ENCODE measurements at regions not wholly inside any gene's neighbourhood (a gene's known extent, or its start where the extent isn't known, plus 50 kb on each side); places are given as distances from the start of the nearest gene placed in this dataset.

- Mint-ChIP-seq H3K36me3 (no peaks in the 10 kb centered on the region), H3K9me3 (peaks cover 0 to 4% (median 0%) of the 10 kb centered on the region in 6 donors)
These were observed 87.6 kb downstream of the FOXA2 start for GRCh38 chr20:22496817-22497216.

DNA sequence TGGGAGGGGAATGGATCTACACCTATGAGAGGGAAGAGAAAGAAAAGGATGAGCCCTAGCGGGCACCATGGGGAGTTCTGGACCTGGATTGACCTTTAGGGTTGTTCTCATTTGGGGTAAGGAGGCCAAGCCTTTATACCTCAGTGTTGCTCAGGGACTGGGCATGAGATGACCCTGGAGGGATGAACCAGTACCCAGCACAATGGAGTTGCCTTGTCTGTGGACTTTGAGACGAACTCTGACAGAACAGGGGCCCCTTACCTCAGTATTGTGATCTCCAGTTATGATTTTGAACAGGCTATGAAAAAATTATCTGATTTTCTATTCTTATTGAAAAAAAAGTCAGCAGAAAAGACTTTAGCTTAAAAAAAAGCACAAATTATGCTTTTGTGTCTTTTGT is 88.6 kb downstream of the FOXA2 start:
- H3K27ac Mint-ChIP-seq, result no peak overlapping the region
- no peak for DNase-seq
- no peak overlapping the region for H3K4me3 Mint-ChIP-seq
- peaks cover 0 to 6% (median 0%) of the 10 kb centered on the region in 6 donors for H3K9me3 Mint-ChIP-seq
- no peaks in the 10 kb centered on the region for H3K36me3 Mint-ChIP-seq
- no peaks in the 10 kb centered on the region for H3K4me1 Mint-ChIP-seq
- H3K27me3 Mint-ChIP-seq (ENCODE audit: low read depth in 3 of 3), result peaks cover 0 to 2% (median 0%) of the 10 kb centered on the region in 3 donors

More at GRCh38 chr20:22496817-22497216, 87.6 kb downstream of the FOXA2 start:
- H3K4me1 Mint-ChIP-seq, result no peaks in the 10 kb centered on the region
- H3K4me3 Mint-ChIP-seq, result no peak overlapping the region
- no peak overlapping the region for H3K27ac Mint-ChIP-seq
- no peak for DNase-seq
- H3K27me3 Mint-ChIP-seq (ENCODE audit: low read depth in 3 of 3), result peaks cover 0 to 2% (median 0%) of the 10 kb centered on the region in 3 donors

- no peak for DNase-seq
- Mint-ChIP-seq H3K27me3 (ENCODE audit: low read depth in 3 of 3) (no peaks in the 10 kb centered on the region), H3K36me3 (no peaks in the 10 kb centered on the region), H3K4me1 (no peaks in the 10 kb centered on the region), H3K9me3 (peaks cover 0 to 6% (median 0%) of the 10 kb centered on the region in 6 donors), H3K27ac (no peak overlapping the region), H3K4me3 (no peak overlapping the region)
These were observed 89.2 kb downstream of the FOXA2 start for GRCh38 chr20:22495172-22495571.

DNA sequence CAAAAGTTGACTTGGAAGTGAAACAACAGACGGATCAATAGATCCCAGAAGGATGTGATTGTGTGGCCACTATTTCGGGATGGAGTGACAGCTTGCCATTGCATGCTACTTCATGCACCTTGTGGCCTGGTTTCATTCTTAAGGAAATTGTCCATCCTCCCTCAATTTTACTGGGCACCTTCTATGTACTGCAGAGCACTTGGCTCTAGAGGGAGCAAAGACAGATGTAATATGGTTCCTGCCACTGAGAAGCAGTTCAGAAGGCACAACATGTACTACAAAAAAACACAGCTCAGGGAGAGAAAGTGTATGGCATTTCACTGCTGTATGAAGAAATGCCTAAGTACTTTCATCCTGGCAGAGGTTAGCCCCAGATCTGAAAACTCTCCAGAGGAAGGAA is 91.9 kb downstream of the FOXA2 start:
- Mint-ChIP-seq H3K36me3 (no peaks in the 10 kb centered on the region), H3K4me3 (no peak overlapping the region), H3K27me3 (ENCODE audit: low read depth in 3 of 3) (peaks cover 0 to 2% (median 0%) of the 10 kb centered on the region in 3 donors), H3K9me3 (peaks cover 0 to 6% (median 1%) of the 10 kb centered on the region in 6 donors), H3K27ac (no peak overlapping the region), H3K4me1 (no peaks in the 10 kb centered on the region)
- DNase-seq, result no peak

DNA sequence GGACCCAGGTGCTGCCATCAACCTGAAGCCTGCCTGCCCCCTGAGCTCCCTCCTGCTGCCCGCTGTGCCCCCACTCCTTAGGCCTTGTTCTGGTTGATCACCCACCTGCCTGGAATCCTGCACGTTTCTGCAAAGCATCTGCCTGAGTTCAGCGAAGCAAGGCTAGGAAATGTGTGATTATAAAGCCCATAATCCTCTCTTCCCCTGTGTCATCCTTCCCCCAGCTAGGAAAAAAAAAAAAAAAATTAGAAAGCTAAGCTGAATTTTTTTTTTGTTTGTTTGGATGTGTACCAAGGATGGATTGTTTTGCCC is 93.2 kb downstream of the FOXA2 start:
- H3K27ac Mint-ChIP-seq, result no peak overlapping the region
- no peaks in the 10 kb centered on the region for H3K36me3 Mint-ChIP-seq
- H3K4me3 Mint-ChIP-seq, result no peak overlapping the region
- DNase-seq, result no peak
- peaks cover 0 to 6% (median 2%) of the 10 kb centered on the region in 6 donors for H3K9me3 Mint-ChIP-seq
- no peaks in the 10 kb centered on the region for H3K4me1 Mint-ChIP-seq
- peaks cover 0 to 2% (median 0%) of the 10 kb centered on the region in 3 donors for H3K27me3 Mint-ChIP-seq (ENCODE audit: low read depth in 3 of 3)

- DNase-seq, result no peak
- H3K4me3 Mint-ChIP-seq, result no peak overlapping the region
- H3K36me3 Mint-ChIP-seq, result no peaks in the 10 kb centered on the region
- H3K4me1 Mint-ChIP-seq, result no peaks in the 10 kb centered on the region
- no peak overlapping the region for H3K27ac Mint-ChIP-seq
- peaks cover 0 to 6% (median 2%) of the 10 kb centered on the region in 6 donors for H3K9me3 Mint-ChIP-seq
- peaks cover 0 to 2% (median 0%) of the 10 kb centered on the region in 3 donors for H3K27me3 Mint-ChIP-seq (ENCODE audit: low read depth in 3 of 3)
These were observed 93.8 kb downstream of the FOXA2 start for GRCh38 chr20:22490287-22491193.

DNA sequence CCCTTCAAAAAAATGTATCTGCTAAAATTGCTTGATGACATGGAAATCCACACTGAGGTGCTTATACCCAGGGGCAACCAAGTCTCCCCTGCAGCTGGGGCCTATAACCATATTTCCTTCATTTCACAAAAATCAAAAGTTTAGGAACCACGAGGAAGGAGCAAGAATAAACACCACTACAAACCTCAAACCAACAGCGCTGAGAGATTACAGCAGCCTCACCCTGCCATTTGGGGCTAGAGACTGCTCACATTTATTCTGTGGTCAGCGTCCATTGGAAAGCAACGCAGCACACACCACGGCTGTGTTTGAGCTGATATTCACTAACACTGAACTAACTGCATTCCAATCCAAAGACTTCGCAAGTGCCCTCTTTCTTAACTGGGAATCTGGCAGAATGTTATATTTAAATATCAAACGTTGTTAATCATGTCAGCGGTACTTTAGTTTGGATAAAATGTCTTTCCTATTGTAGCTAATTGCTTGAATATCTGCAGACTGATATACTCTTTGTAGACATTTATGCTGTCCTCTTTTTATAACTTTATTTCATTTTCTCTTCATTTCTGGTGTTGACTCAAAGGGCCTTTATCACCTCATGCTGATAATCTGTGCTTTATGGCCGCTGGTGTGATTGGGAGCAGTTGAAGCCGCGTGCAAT is 94.6 kb downstream of the FOXA2 start:
- Mint-ChIP-seq H3K36me3 (no peaks in the 10 kb centered on the region), H3K27ac (no peak overlapping the region), H3K4me3 (no peak overlapping the region), H3K9me3 (peaks cover 0 to 6% (median 2%) of the 10 kb centered on the region in 6 donors), H3K27me3 (ENCODE audit: low read depth in 3 of 3) (peaks cover 0 to 2% (median 0%) of the 10 kb centered on the region in 3 donors), H3K4me1 (no peaks in the 10 kb centered on the region)
- no peak for DNase-seq

DNA sequence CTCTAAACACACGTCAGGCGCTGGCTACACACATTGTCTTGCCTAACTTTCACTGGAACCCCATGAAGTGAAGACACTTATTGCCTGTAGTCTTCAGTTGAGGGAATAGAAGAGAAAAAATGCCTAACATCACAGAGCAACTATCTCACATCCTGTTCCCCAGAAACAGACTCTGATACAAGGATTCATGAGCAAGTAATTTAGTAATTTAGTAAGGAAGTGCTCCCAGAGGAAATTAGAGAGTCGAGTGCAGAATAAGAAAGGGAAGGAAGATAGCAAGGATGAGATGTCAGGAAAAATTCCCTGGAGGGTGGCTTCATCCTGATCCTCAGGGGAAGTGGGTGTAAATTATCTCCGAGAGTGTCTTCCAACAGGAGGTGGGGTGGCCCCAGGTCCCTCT is 104.0 kb downstream of the FOXA2 start:
- Mint-ChIP-seq H3K27me3 (ENCODE audit: low read depth in 3 of 3) (peaks cover 0 to 3% (median 2%) of the 10 kb centered on the region in 3 donors), H3K9me3 (peaks cover 0 to 8% (median 5%) of the 10 kb centered on the region in 6 donors), H3K27ac (no peak overlapping the region), H3K4me1 (no peaks in the 10 kb centered on the region), H3K4me3 (no peak overlapping the region), H3K36me3 (no peaks in the 10 kb centered on the region)
- DNase-seq, result no peak

DNA sequence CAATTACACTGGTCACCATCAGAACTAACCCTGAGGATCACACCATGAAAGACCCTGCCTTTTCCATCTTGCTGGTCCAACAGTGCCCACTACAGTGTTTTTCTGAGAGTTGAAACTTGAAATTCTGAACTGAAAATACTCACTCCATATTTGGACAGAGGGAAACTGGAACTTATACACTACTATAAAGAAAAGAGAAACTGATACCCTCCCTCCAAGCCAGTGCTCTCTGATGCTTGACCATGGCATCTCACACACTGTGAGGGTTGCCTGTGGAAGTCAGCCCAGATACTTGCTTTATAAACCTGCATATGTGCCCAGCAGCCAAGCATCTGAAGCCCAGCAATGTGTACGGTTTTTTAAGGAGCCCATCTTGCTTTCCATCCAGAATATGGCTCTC is 108.7 kb downstream of the FOXA2 start:
- H3K27ac Mint-ChIP-seq, result no peak overlapping the region
- H3K36me3 Mint-ChIP-seq, result no peaks in the 10 kb centered on the region
- H3K4me1 Mint-ChIP-seq, result no peaks in the 10 kb centered on the region
- peaks cover 0 to 5% (median 3%) of the 10 kb centered on the region in 3 donors for H3K27me3 Mint-ChIP-seq (ENCODE audit: low read depth in 3 of 3)
- peaks cover 0 to 12% (median 1%) of the 10 kb centered on the region in 6 donors for H3K9me3 Mint-ChIP-seq
- no peak overlapping the region for H3K4me3 Mint-ChIP-seq
- no peak for DNase-seq

DNA sequence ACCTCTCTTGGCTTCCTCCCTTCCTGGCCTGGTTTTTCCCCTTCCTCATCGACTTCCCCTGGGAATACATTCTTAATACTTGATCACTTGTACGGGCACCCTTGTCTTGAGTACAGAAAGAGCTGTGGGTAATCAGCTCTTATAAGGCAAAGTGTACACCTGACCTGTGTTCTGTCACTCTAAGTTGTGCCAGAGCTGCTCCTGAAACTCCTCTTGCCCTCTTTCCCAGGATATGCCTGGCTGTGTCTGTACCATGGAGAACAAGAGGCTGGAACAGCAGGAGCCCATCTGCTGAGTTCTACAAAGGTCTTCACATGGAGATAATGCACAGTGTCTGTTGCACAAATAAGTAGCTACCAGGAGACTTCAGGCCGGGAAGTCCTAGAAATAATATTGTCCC is 110.1 kb downstream of the FOXA2 start:
- Mint-ChIP-seq H3K27me3 (ENCODE audit: low read depth in 3 of 3) (peaks cover 0 to 5% (median 3%) of the 10 kb centered on the region in 3 donors), H3K4me1 (no peaks in the 10 kb centered on the region), H3K9me3 (peaks cover 0 to 12% (median 0%) of the 10 kb centered on the region in 6 donors), H3K4me3 (no peak overlapping the region), H3K27ac (no peak overlapping the region), H3K36me3 (no peaks in the 10 kb centered on the region)
- no peak for DNase-seq

- Mint-ChIP-seq H3K27ac (no peak overlapping the region), H3K36me3 (no peaks in the 10 kb centered on the region), H3K9me3 (peaks cover 0 to 12% (median 0%) of the 10 kb centered on the region in 6 donors), H3K27me3 (ENCODE audit: low read depth in 3 of 3) (peaks cover 0 to 5% (median 3%) of the 10 kb centered on the region in 3 donors), H3K4me3 (no peak overlapping the region), H3K4me1 (no peaks in the 10 kb centered on the region)
- DNase-seq, result no peak
These were observed 111.1 kb downstream of the FOXA2 start for GRCh38 chr20:22473293-22473692.

GRCh38 chr20:22472447-22473100 is 111.8 kb downstream of the FOXA2 start:
- H3K4me1 Mint-ChIP-seq, result no peaks in the 10 kb centered on the region
- DNase-seq, result no peak
- peaks cover 0 to 5% (median 3%) of the 10 kb centered on the region in 3 donors for H3K27me3 Mint-ChIP-seq (ENCODE audit: low read depth in 3 of 3)
- no peak overlapping the region for H3K4me3 Mint-ChIP-seq
- H3K9me3 Mint-ChIP-seq, result peaks cover 0 to 12% (median 0%) of the 10 kb centered on the region in 6 donors
- no peaks in the 10 kb centered on the region for H3K36me3 Mint-ChIP-seq
- no peak overlapping the region for H3K27ac Mint-ChIP-seq

GRCh38 chr20:22471156-22471836 is 113.1 kb downstream of the FOXA2 start:
- Mint-ChIP-seq H3K27ac (no peak overlapping the region), H3K4me3 (no peak overlapping the region), H3K27me3 (ENCODE audit: low read depth in 3 of 3) (peaks cover 0 to 4% (median 3%) of the 10 kb centered on the region in 3 donors), H3K36me3 (no peaks in the 10 kb centered on the region), H3K4me1 (no peaks in the 10 kb centered on the region), H3K9me3 (peaks cover 0 to 5% (median 0%) of the 10 kb centered on the region in 6 donors)
- DNase-seq, result no peak

All from immature natural killer cell (primary cell).